GM12878 (cell line): ENCODE measurements at regions not wholly inside any gene's neighbourhood (a gene's known extent, or its start where the extent isn't known, plus 50 kb on each side); places are given as distances from the start of the nearest gene placed in this dataset.

Experiments used
- ATAC-seq: fragments of 200-7000 bp; cut with Tn5 transposase; 3 replicates; pipeline ENCODE4 v1.9.1; 2020; ENCODE audit warnings: mild to moderate bottlenecking, moderate library complexity
- BruUV-seq: library from RNA; stranded (reverse); fragments of 400-500 nt; replicated peaks from 2 replicates; lab custom pipeline; 2021; lab: Mats Ljungman, UMichigan
- CTCF ChIA-PET: fragments of 300-600 bp; sonication (Branson Sonifier 250); formaldehyde crosslinking; extraction: SDS; loops from one replicate; lab custom pipeline; 2021; ENCODE audit warnings: inconsistent platforms; lab: Yijun Ruan, JAX
- POLR2A ChIA-PET: fragments of 350-600 bp; formaldehyde crosslinking; extraction: SDS; loops from one replicate; lab custom pipeline; 2021; ENCODE audit warnings: inconsistent platforms; lab: Charles Lee
- RAD21 ChIA-PET: fragments of 300-600 bp; sonication (Branson Sonifier 250); formaldehyde crosslinking; loops from one replicate; lab custom pipeline; 2023; ENCODE audit warnings: antibody characterized with exemption; ENCODE audit not compliant: unreplicated experiment; lab: Charles Lee
- SMC1A ChIA-PET: fragments of 300-600 bp; sonication (Branson Sonifier 250); formaldehyde crosslinking; loops from one replicate; lab custom pipeline; 2023; ENCODE audit not compliant: unreplicated experiment, uncharacterized antibody; lab: Charles Lee
- DNase-seq: peaks from one replicate; pipeline ENCODE4 v3.0.0-alpha.2; 2011; ENCODE audit warnings: low read depth, low spot score
- FAIRE-seq: peaks from 3 replicates; lab custom pipeline; 2011; peaks lifted over from hg19 to GRCh38; lab: Jason Lieb, UNC
- H2AFZ ChIP-seq: 2 replicates; pipeline ENCODE4 v1.6.0; 2011; ENCODE audit warnings: low read depth, low read length, control low read depth; ENCODE audit not compliant: control insufficient read depth
- H3K27ac ChIP-seq: 2 replicates; pipeline ENCODE4 v1.5.1; 2011; ENCODE audit warnings: control low read depth; ENCODE audit not compliant: control insufficient read depth, insufficient read depth
- H3K27me3 ChIP-seq, 2 experiments: replicated peaks in 1 of 2; 2 replicates each; pipeline versions ENCODE4 v1.6.0 to v1.6.1; 2011; ENCODE audit warnings: low read length in 1 of 2; ENCODE audit not compliant: control insufficient read depth in 2 of 2, insufficient read depth in 2 of 2
- H3K36me3 ChIP-seq, 2 experiments: 2 replicates each; pipeline ENCODE4 v1.5.1; 2011; ENCODE audit warnings: low read length in 1 of 2; ENCODE audit not compliant: control insufficient read depth in 2 of 2, insufficient read depth in 2 of 2
- H3K4me1 ChIP-seq: 2 replicates; pipeline ENCODE4 v1.6.1; 2011; ENCODE audit warnings: mild to moderate bottlenecking, low read length, moderate library complexity, mixed read lengths; ENCODE audit not compliant: control insufficient read depth, insufficient read depth
- H3K4me2 ChIP-seq: 2 replicates; pipeline ENCODE4 v1.6.0; 2011; ENCODE audit warnings: control low read depth; ENCODE audit not compliant: control insufficient read depth, insufficient read depth
- H3K4me3 ChIP-seq: fragments of 200-600 bp; sonication (generic); 2 replicates; pipeline ENCODE4 v1.5.1; 2016
- H3K79me2 ChIP-seq: 2 replicates; pipeline ENCODE4 v1.6.0; 2011; ENCODE audit warnings: low read length; ENCODE audit not compliant: control insufficient read depth, insufficient read depth
- H3K9ac ChIP-seq: 2 replicates; pipeline ENCODE4 v1.8.0; 2011; ENCODE audit warnings: low read length, control low read depth, mixed read lengths; ENCODE audit not compliant: control insufficient read depth, insufficient read depth
- H3K9me3 ChIP-seq: replicated peaks from 3 replicates; pipeline ENCODE4 v1.5.1; 2011; ENCODE audit warnings: mild to moderate bottlenecking, low read length; ENCODE audit not compliant: control insufficient read depth, insufficient read depth
- H4K20me1 ChIP-seq: 2 replicates; pipeline ENCODE4 v1.6.0; 2011; ENCODE audit not compliant: control insufficient read depth, insufficient read depth
- ETV6 ChIP-seq, 2 experiments: fragments of 450-650 bp in 1 of 2; IDR thresholded peaks in 1 of 2; conservative IDR thresholded peaks in 1 of 2; 2 replicates each; pipeline ENCODE4 v1.6.1; 2014; ENCODE audit warnings: antibody characterized with exemption in 1 of 2, borderline replicate concordance in 1 of 2, low read depth in 1 of 2, mild to moderate bottlenecking in 1 of 2, moderate library complexity in 1 of 2
- HDAC6 ChIP-seq: fragments of 200-600 bp; sonication (generic); IDR thresholded peaks from one replicate; pipeline ENCODE4 v1.8.0; 2017; ENCODE audit warnings: antibody characterized with exemption; ENCODE audit not compliant: unreplicated experiment
- NFXL1 ChIP-seq: fragments of 450-650 bp; IDR thresholded peaks from 2 replicates; pipeline ENCODE4 v1.6.1; 2017; ENCODE audit warnings: antibody characterized with exemption, mild to moderate bottlenecking, borderline replicate concordance
- PAX5 ChIP-seq: IDR thresholded peaks from 2 replicates; pipeline ENCODE4 v1.6.1; 2011; ENCODE audit warnings: low read depth, low read length, borderline replicate concordance
- RELA ChIP-seq: fragments of 450-650 bp; IDR thresholded peaks from 2 replicates; pipeline ENCODE4 v1.8.0; 2014; ENCODE audit warnings: borderline replicate concordance; ENCODE audit not compliant: partially characterized antibody
- TCF12 ChIP-seq: IDR thresholded peaks from 2 replicates; pipeline ENCODE4 v1.6.1; 2011; ENCODE audit warnings: low read depth, mild to moderate bottlenecking, low read length
- YBX1 ChIP-seq: fragments of 450-650 bp; IDR thresholded peaks from 2 replicates; pipeline ENCODE4 v1.6.1; 2016; ENCODE audit warnings: antibody characterized with exemption
- ZBED1 ChIP-seq: IDR thresholded peaks from 2 replicates; pipeline ENCODE4 v1.6.1; 2016; ENCODE audit warnings: borderline replicate concordance
- WGBS: methylation state at CpG from one replicate; pipeline ENCODE4 v1.1.6; 2016; ENCODE audit warnings: low lambda C conversion rate; ENCODE audit not compliant: insufficient replicate concordance, insufficient coverage; ENCODE audit errors: missing lambda C conversion rate; 5-methylcytosine and 5-hydroxymethylcytosine counted together
- in situ Hi-C: fragments of 300-500 bp; cut with MboI; formaldehyde crosslinking; loops from 9 replicates; pipeline ENCODE4 v1.14.3; 2018; ENCODE audit warnings: mixed read lengths
- intact Hi-C: fragments of 100-400 bp; cut with micrococcal nuclease; formaldehyde crosslinking; loops from one replicate; pipeline ENCODE4 v1.14.2; 2022; ENCODE audit not compliant: unreplicated experiment
- TF ChIP-seq, protein P1 (sequence below): IDR thresholded peaks from 2 replicates; pipeline ENCODE4 v1.6.1; 2011; ENCODE audit warnings: low read depth, mild to moderate bottlenecking, low read length, moderate library complexity, borderline replicate concordance; ENCODE audit errors: extremely low read depth
- TF ChIP-seq, protein P2 (sequence below): fragments of 450-650 bp; formaldehyde crosslinking; IDR thresholded peaks from 2 replicates; pipeline ENCODE4 v1.4.0; 2022; ENCODE audit warnings: mild to moderate bottlenecking, moderate library complexity
- TF ChIP-seq, protein P3 (sequence below): fragments of 450-650 bp; IDR thresholded peaks from 2 replicates; pipeline ENCODE4 v1.6.1; 2017; ENCODE audit warnings: antibody characterized with exemption, mild to moderate bottlenecking, moderate library complexity
- TF ChIP-seq, protein P4 (sequence below): fragments of 150-350 bp; IDR thresholded peaks from 2 replicates; pipeline ENCODE4 v1.6.1; 2016; ENCODE audit warnings: low read depth, low read length

DNA sequence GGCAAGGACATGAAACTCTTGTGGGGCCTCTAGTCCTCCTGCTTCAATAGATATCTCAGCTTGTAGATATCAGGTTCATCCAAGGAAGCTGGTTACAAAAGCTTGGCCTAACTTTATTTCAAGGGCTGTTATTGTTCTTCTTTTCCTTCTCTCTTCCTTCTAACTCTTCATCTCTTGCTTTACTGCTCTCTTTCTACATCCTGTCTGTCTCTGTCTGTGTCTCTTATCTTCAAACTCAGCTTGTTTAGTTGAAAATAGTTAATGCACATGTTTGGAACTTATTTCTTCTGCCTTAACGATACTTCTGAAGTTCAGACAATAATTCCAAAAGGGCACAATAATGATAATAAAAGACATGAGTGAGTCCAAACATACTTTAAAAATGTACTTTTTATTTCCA is 393.9 kb downstream of the NXPH1 start (continued):
- TF ChIP-seq, protein P1, sequence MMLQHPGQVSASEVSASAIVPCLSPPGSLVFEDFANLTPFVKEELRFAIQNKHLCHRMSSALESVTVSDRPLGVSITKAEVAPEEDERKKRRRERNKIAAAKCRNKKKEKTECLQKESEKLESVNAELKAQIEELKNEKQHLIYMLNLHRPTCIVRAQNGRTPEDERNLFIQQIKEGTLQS = no peak
- TF ChIP-seq RELA = no peak
- no peak for TF ChIP-seq ZBED1
- TF ChIP-seq, all 136 proteins: peak for 0

- CTCF ChIA-PET = no interaction called here
- TF ChIP-seq, protein P2, sequence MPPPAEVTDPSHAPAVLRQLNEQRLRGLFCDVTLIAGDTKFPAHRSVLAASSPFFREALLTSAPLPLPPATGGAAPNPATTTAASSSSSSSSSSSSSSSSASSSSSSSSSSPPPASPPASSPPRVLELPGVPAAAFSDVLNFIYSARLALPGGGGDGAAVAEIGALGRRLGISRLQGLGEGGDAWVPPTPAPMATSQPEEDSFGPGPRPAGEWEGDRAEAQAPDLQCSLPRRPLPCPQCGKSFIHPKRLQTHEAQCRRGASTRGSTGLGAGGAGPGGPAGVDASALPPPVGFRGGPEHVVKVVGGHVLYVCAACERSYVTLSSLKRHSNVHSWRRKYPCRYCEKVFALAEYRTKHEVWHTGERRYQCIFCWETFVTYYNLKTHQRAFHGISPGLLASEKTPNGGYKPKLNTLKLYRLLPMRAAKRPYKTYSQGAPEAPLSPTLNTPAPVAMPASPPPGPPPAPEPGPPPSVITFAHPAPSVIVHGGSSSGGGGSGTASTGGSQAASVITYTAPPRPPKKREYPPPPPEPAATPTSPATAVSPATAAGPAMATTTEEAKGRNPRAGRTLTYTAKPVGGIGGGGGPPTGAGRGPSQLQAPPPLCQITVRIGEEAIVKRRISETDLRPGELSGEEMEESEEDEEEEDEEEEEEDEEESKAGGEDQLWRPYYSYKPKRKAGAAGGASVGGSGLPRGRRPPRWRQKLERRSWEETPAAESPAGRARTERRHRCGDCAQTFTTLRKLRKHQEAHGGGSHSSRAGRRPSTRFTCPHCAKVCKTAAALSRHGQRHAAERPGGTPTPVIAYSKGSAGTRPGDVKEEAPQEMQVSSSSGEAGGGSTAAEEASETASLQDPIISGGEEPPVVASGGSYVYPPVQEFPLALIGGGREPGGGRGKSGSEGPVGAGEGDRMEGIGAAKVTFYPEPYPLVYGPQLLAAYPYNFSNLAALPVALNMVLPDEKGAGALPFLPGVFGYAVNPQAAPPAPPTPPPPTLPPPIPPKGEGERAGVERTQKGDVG (CRISPR knock-in tag) = no peak
- no peak for TF ChIP-seq PAX5
- TF ChIP-seq, protein P3, sequence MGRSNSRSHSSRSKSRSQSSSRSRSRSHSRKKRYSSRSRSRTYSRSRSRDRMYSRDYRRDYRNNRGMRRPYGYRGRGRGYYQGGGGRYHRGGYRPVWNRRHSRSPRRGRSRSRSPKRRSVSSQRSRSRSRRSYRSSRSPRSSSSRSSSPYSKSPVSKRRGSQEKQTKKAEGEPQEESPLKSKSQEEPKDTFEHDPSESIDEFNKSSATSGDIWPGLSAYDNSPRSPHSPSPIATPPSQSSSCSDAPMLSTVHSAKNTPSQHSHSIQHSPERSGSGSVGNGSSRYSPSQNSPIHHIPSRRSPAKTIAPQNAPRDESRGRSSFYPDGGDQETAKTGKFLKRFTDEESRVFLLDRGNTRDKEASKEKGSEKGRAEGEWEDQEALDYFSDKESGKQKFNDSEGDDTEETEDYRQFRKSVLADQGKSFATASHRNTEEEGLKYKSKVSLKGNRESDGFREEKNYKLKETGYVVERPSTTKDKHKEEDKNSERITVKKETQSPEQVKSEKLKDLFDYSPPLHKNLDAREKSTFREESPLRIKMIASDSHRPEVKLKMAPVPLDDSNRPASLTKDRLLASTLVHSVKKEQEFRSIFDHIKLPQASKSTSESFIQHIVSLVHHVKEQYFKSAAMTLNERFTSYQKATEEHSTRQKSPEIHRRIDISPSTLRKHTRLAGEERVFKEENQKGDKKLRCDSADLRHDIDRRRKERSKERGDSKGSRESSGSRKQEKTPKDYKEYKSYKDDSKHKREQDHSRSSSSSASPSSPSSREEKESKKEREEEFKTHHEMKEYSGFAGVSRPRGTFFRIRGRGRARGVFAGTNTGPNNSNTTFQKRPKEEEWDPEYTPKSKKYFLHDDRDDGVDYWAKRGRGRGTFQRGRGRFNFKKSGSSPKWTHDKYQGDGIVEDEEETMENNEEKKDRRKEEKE = no peak
- TF ChIP-seq YBX1 = no peak
- TF ChIP-seq NFXL1 = no peak
- TF ChIP-seq TCF12 = no peak
- TF ChIP-seq, protein P1 = no peak
- TF ChIP-seq HDAC6 = no peak
- TF ChIP-seq ETV6 (conservative IDR thresholded peaks at IDR 0.05 in 1 of 2, IDR thresholded peaks at IDR 0.05 in 1 of 2; ENCODE audit: borderline replicate concordance in 1 of 2, low read depth in 1 of 2) = no peak
- TF ChIP-seq, protein P4, sequence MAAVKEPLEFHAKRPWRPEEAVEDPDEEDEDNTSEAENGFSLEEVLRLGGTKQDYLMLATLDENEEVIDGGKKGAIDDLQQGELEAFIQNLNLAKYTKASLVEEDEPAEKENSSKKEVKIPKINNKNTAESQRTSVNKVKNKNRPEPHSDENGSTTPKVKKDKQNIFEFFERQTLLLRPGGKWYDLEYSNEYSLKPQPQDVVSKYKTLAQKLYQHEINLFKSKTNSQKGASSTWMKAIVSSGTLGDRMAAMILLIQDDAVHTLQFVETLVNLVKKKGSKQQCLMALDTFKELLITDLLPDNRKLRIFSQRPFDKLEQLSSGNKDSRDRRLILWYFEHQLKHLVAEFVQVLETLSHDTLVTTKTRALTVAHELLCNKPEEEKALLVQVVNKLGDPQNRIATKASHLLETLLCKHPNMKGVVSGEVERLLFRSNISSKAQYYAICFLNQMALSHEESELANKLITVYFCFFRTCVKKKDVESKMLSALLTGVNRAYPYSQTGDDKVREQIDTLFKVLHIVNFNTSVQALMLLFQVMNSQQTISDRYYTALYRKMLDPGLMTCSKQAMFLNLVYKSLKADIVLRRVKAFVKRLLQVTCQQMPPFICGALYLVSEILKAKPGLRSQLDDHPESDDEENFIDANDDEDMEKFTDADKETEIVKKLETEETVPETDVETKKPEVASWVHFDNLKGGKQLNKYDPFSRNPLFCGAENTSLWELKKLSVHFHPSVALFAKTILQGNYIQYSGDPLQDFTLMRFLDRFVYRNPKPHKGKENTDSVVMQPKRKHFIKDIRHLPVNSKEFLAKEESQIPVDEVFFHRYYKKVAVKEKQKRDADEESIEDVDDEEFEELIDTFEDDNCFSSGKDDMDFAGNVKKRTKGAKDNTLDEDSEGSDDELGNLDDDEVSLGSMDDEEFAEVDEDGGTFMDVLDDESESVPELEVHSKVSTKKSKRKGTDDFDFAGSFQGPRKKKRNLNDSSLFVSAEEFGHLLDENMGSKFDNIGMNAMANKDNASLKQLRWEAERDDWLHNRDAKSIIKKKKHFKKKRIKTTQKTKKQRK = no peak
Observed at GRCh38 chr7:8829100-8829499, 395.7 kb downstream of the NXPH1 start.

More at GRCh38 chr7:8829100-8829499, 395.7 kb downstream of the NXPH1 start:
- H3K27me3 ChIP-seq = no peaks in the 10 kb centered on the region
- H3K9ac ChIP-seq = no peak overlapping the region
- H2AFZ ChIP-seq = no peak overlapping the region
- intact Hi-C loops = no loop called here
- H3K79me2 ChIP-seq = no peaks in the 10 kb centered on the region
- H3K4me2 ChIP-seq = no peak overlapping the region
- SMC1A ChIA-PET = no interaction called here
- H3K27ac ChIP-seq = no peak overlapping the region
- no peak overlapping the region for H3K4me3 ChIP-seq
- H3K9me3 ChIP-seq = no peaks in the 10 kb centered on the region
- DNase-seq (no peak), ATAC-seq (no peak), FAIRE-seq (no peak)
- no peaks in the 10 kb centered on the region for H3K36me3 ChIP-seq
- WGBS = 46% methylated on average over 4 of the region's 4 CpGs
- in situ Hi-C loops = no loop called here
- no TSS peak for BruUV-seq
- RAD21 ChIA-PET = no interaction called here
- POLR2A ChIA-PET = no interaction called here
- no peaks in the 10 kb centered on the region for H3K4me1 ChIP-seq
- no peaks in the 10 kb centered on the region for H4K20me1 ChIP-seq
